Testis (tissue), 2 donors: ENCODE measurements at regions not wholly inside any gene's neighbourhood (a gene's known extent, or its start where the extent isn't known, plus 50 kb on each side); places are given as distances from the start of the nearest gene placed in this dataset.

Experiments
- DNase-seq: peaks from one replicate; pipeline ENCODE4 v3.0.0-alpha.2; 2019
- H3K27ac ChIP-seq, 2 donors: fragments of 200-600 bp; sonication (generic); one replicate each; pipeline ENCODE4 v1.5.1; 2019
- H3K27me3 ChIP-seq: fragments of 200-600 bp; sonication (generic); one replicate; pipeline ENCODE4 v1.5.1; 2019
- H3K36me3 ChIP-seq: fragments of 200-600 bp; sonication (generic); one replicate; pipeline ENCODE4 v1.5.1; 2017; ENCODE audit warnings: low read depth; ENCODE audit errors: missing control alignments
- H3K4me1 ChIP-seq: fragments of 200-600 bp; sonication (generic); one replicate; pipeline ENCODE4 v1.5.1; 2019
- H3K4me3 ChIP-seq, 2 donors: fragments of 200-600 bp; sonication (generic); one replicate each; pipeline ENCODE4 v1.5.1; 2017 to 2019
- H3K9me3 ChIP-seq: fragments of 200-600 bp; sonication (generic); one replicate; pipeline ENCODE4 v1.5.1; 2017
- POLR2A ChIP-seq: fragments of 450-650 bp; IDR thresholded peaks from one replicate; pipeline ENCODE4 v1.6.1; 2017; ENCODE audit warnings: antibody characterized with exemption, mild to moderate bottlenecking, moderate library complexity
- WGBS, 2 donors: methylation state at CpG; one replicate each; pipeline ENCODE4 v1.1.5; 2018; 5-methylcytosine and 5-hydroxymethylcytosine counted together
- intact Hi-C: fragments of 100-400 bp; cut with DNase I; formaldehyde crosslinking; loops from one replicate; pipeline ENCODE4 v1.15.1; 2023; ENCODE audit warnings: low total_unique reads
- TF ChIP-seq, protein P1 (sequence below), 3 experiments: fragments of 450-650 bp in 2 of 3; fragments of 200-600 bp in 1 of 3; sonication (generic) in 1 of 3; IDR thresholded peaks; one replicate each; pipeline ENCODE4 v1.5.1; 2016 to 2019; ENCODE audit warnings: antibody characterized with exemption in 3 of 3, mild to moderate bottlenecking in 2 of 3, moderate library complexity in 1 of 3

- Histone ChIP-seq H3K36me3 (no peaks in the 10 kb centered on the region), H3K27ac (no peak overlapping the region), H3K9me3 (no peaks in the 10 kb centered on the region), H3K4me3 (no peak overlapping the region), H3K27me3 (no peaks in the 10 kb centered on the region), H3K4me1 (no peaks in the 10 kb centered on the region)
- TF ChIP-seq, protein P1, sequence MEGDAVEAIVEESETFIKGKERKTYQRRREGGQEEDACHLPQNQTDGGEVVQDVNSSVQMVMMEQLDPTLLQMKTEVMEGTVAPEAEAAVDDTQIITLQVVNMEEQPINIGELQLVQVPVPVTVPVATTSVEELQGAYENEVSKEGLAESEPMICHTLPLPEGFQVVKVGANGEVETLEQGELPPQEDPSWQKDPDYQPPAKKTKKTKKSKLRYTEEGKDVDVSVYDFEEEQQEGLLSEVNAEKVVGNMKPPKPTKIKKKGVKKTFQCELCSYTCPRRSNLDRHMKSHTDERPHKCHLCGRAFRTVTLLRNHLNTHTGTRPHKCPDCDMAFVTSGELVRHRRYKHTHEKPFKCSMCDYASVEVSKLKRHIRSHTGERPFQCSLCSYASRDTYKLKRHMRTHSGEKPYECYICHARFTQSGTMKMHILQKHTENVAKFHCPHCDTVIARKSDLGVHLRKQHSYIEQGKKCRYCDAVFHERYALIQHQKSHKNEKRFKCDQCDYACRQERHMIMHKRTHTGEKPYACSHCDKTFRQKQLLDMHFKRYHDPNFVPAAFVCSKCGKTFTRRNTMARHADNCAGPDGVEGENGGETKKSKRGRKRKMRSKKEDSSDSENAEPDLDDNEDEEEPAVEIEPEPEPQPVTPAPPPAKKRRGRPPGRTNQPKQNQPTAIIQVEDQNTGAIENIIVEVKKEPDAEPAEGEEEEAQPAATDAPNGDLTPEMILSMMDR (IDR thresholded peaks at IDR 0.05), result no peak
- no peak for TF ChIP-seq POLR2A
- DNase-seq, result no peak
- intact Hi-C loops, result no loop called here
- WGBS, 2 donors, result 88 to 96% methylated on average over 4 of the region's 4 CpGs
Measured at GRCh38 chr6:169335301-169335700, 81.7 kb upstream of the THBS2 start.

- no peak overlapping the region for H3K4me3 ChIP-seq
- H3K27ac ChIP-seq, result no peak overlapping the region
- no peaks in the 10 kb centered on the region for H3K9me3 ChIP-seq
- intact Hi-C loops, result no loop called here
- no peak for DNase-seq
- no peaks in the 10 kb centered on the region for H3K36me3 ChIP-seq
- H3K27me3 ChIP-seq, result no peaks in the 10 kb centered on the region
- H3K4me1 ChIP-seq, result no peaks in the 10 kb centered on the region
- WGBS, 2 donors, result 88 to 89% methylated on average over 10 of the region's 10 CpGs
- TF ChIP-seq, protein P1 (IDR thresholded peaks at IDR 0.05), result no peak
- no peak for TF ChIP-seq POLR2A
Measured at GRCh38 chr6:169332250-169332649, 78.6 kb upstream of the THBS2 start.

- Histone ChIP-seq H3K27me3 (no peaks in the 10 kb centered on the region), H3K27ac (no peak overlapping the region), H3K4me1 (no peaks in the 10 kb centered on the region), H3K9me3 (no peaks in the 10 kb centered on the region), H3K36me3 (no peaks in the 10 kb centered on the region), H3K4me3 (no peak overlapping the region)
- no peak for DNase-seq
- intact Hi-C loops, result no loop called here
- TF ChIP-seq POLR2A, result no peak
- TF ChIP-seq, protein P1 (IDR thresholded peaks at IDR 0.05), result no peak
- 65 to 81% methylated on average over 5 of the region's 5 CpGs for WGBS, 2 donors
Measured at GRCh38 chr6:169328112-169328801, 74.6 kb upstream of the THBS2 start.

DNA sequence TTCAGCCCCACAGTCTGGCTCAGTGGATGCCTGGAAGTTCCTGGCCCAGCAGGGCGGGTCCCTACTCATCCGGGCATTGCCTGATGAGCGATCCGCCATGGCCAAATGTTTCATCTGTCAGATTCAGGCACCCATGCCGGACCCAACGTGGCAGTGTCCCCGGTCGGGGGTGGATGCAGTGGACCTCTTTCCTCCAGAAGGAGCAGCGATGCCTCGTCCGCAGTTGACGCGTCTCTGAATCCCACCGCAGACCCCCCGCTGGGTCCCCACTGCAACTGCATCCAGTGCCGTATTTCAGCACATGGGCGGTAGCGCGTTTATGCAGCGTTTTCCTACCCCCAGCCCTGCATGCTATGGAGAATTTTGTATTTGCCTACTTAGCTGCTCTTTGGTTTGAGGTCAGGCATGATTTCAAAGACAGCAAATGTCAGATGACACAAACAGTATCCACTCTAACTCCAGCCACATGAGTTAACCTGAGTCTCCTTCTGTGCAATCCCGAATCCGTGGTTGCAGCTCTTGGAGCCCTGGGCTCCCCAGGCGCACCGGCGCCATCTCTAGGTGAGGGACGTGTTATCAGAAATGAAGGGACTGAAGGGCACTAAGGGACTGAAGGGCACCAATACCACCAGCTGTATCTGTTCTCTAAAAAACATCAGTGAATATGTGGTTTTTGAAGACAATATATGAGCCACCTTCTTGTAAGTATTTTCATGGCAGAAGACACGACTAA lies 72.6 kb upstream of the THBS2 start:
- Histone ChIP-seq H3K27ac (no peak overlapping the region), H3K9me3 (no peaks in the 10 kb centered on the region), H3K27me3 (no peaks in the 10 kb centered on the region), H3K36me3 (no peaks in the 10 kb centered on the region), H3K4me1 (no peaks in the 10 kb centered on the region), H3K4me3 (peak overlapping the region in 1 of 2 donors; percentile 44)
- DNase-seq, result no peak
- 62 to 70% methylated on average over 27 of the region's 27 CpGs for WGBS, 2 donors
- TF ChIP-seq, protein P1 (IDR thresholded peaks at IDR 0.05), result no peak
- no peak for TF ChIP-seq POLR2A
- intact Hi-C loops, result no loop called here
